GM12892 (cell line): ENCODE measurements at regions not wholly inside any gene's neighbourhood (a gene's known extent, or its start where the extent isn't known, plus 50 kb on each side); places are given as distances from the start of the nearest gene placed in this dataset.

Source experiments
- POLR2A ChIP-seq: IDR thresholded peaks from 2 replicates; pipeline ENCODE4 v1.6.1; 2011; ENCODE audit warnings: low read depth, low read length, control low read depth
- POLR2AphosphoS5 ChIP-seq: IDR thresholded peaks from 2 replicates; pipeline ENCODE4 v1.6.1; 2011; ENCODE audit warnings: low read depth, low read length, control low read depth
- TAF1 ChIP-seq: IDR thresholded peaks from 2 replicates; pipeline ENCODE4 v1.6.1; 2011; ENCODE audit warnings: low read depth, mild to moderate bottlenecking, control low read depth, low read length, borderline replicate concordance

DNA sequence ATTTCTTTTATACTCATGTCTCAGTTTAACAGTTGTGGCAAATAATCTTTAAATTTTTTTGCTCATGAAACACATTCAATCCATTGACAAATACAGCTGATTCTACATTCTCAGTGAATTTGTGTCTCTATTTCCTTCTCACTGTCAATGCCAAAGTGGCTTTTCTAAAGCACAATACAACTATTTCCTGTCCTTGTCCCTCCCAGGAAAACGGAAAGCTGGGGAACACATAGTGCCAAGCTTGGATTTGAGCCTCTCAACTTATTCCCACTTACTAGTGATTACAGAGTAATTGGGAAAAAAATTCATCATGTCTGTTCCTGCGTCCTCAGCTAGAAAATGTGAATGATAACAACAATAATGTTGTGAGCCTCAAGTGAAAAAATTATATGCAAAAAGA is 899.7 kb upstream of the CDH2 start:
- TF ChIP-seq POLR2A (no peak), POLR2AphosphoS5 (no peak), TAF1 (no peak)
